Neural cell (in vitro differentiated cells): ENCODE measurements at regions not wholly inside any gene's neighbourhood (a gene's known extent, or its start where the extent isn't known, plus 50 kb on each side); places are given as distances from the start of the nearest gene placed in this dataset.

Experiments
- H2AFZ ChIP-seq: fragments of 200-600, 300-800 bp; sonication (generic), shearing (Covaris generic); 2 replicates; pipeline ENCODE4 v1.6.0; 2014; ENCODE audit warnings: low read depth, mild to moderate bottlenecking, antibody characterized with exemption, low read length, moderate library complexity
- H3F3A ChIP-seq: fragments of 200-600 bp; shearing (Covaris generic); 2 replicates; pipeline ENCODE4 v1.6.1; 2016; ENCODE audit warnings: mild to moderate bottlenecking, moderate library complexity, mixed read lengths, antibody characterized with exemption, low read length; ENCODE audit not compliant: insufficient read depth, poor library complexity, severe bottlenecking
- H3K27ac ChIP-seq: fragments of 200-600, 300-800 bp; sonication (generic), shearing (Covaris generic); 2 replicates; pipeline ENCODE4 v1.5.1; 2014; ENCODE audit warnings: mild to moderate bottlenecking, low read length, moderate library complexity
- H3K27me3 ChIP-seq: fragments of 300-800, 200-600 bp; sonication (generic), shearing (Covaris generic); 2 replicates; pipeline ENCODE4 v1.6.0; 2014; ENCODE audit warnings: mild to moderate bottlenecking, low read depth, low read length, moderate library complexity; ENCODE audit not compliant: insufficient read depth
- H3K36me3 ChIP-seq: fragments of 300-800, 200-600 bp; sonication (generic), shearing (Covaris generic); 2 replicates; pipeline ENCODE4 v1.5.1; 2014; ENCODE audit warnings: mild to moderate bottlenecking, antibody characterized with exemption, low read length, moderate library complexity; ENCODE audit not compliant: insufficient read depth
- H3K4me2 ChIP-seq: fragments of 300-800, 200-600 bp; sonication (generic), shearing (Covaris generic); 2 replicates; pipeline ENCODE4 v1.6.0; 2014; ENCODE audit warnings: mild to moderate bottlenecking, low read length
- H3K4me3 ChIP-seq: fragments of 300-800, 200-600 bp; sonication (generic), shearing (Covaris generic); 2 replicates; pipeline ENCODE4 v1.5.1; 2014; ENCODE audit warnings: mild to moderate bottlenecking, low read length, moderate library complexity
- H3K79me2 ChIP-seq: fragments of 200-600 bp; shearing (Covaris generic); replicated peaks from 2 replicates; pipeline ENCODE4 v1.6.0; 2014; ENCODE audit warnings: mild to moderate bottlenecking, low read length, moderate library complexity; ENCODE audit not compliant: insufficient read depth
- H3K9ac ChIP-seq: fragments of 300-800, 200-600 bp; sonication (generic), shearing (Covaris generic); 2 replicates; pipeline ENCODE4 v1.6.1; 2016; ENCODE audit warnings: mild to moderate bottlenecking, low read length, mixed read lengths
- H3K9me2 ChIP-seq: fragments of 200-600 bp; shearing (Covaris generic); 2 replicates; pipeline ENCODE4 v1.6.1; 2016; ENCODE audit warnings: mild to moderate bottlenecking, low read length, mixed read lengths; ENCODE audit not compliant: insufficient read depth
- H3K9me3 ChIP-seq: fragments of 200-600, 300-800 bp; sonication (generic), shearing (Covaris generic); 2 replicates; pipeline ENCODE4 v1.6.1; 2016; ENCODE audit warnings: mild to moderate bottlenecking, mixed run types, low read length, moderate library complexity, mixed read lengths
- H4K20me1 ChIP-seq: fragments of 200-600 bp; shearing (Covaris generic); 2 replicates; pipeline ENCODE4 v1.6.1; 2016; ENCODE audit warnings: mild to moderate bottlenecking, mixed run types; ENCODE audit not compliant: insufficient read depth
- CTCF ChIP-seq: fragments of 450-650 bp; IDR thresholded peaks from 2 replicates; pipeline ENCODE4 v1.5.1; 2014; ENCODE audit warnings: antibody characterized with exemption, mild to moderate bottlenecking, moderate library complexity; ENCODE audit not compliant: poor library complexity, severe bottlenecking
- EP300 ChIP-seq: fragments of 450-650 bp; conservative IDR thresholded peaks from 2 replicates; pipeline ENCODE4 v1.6.1; 2014; ENCODE audit warnings: antibody characterized with exemption, mild to moderate bottlenecking, moderate library complexity; ENCODE audit not compliant: poor library complexity, severe bottlenecking
- EZH2 ChIP-seq: fragments of 200-600, 300-800 bp; shearing (Covaris generic), sonication (generic); IDR thresholded peaks from 2 replicates; pipeline ENCODE4 v1.6.1; 2014; ENCODE audit warnings: antibody characterized with exemption, low read length, borderline replicate concordance, mild to moderate bottlenecking; ENCODE audit not compliant: insufficient read depth, poor library complexity, severe bottlenecking
- MXI1 ChIP-seq: fragments of 450-650 bp; conservative IDR thresholded peaks from 2 replicates; pipeline ENCODE4 v1.6.1; 2014; ENCODE audit warnings: antibody characterized with exemption, mild to moderate bottlenecking; ENCODE audit not compliant: poor library complexity, severe bottlenecking
- POLR2AphosphoS5 ChIP-seq: IDR thresholded peaks from 2 replicates; pipeline ENCODE4 v1.6.1; 2012
- RAD21 ChIP-seq: fragments of 450-650 bp; conservative IDR thresholded peaks from 2 replicates; pipeline ENCODE4 v1.6.1; 2014; ENCODE audit warnings: antibody characterized with exemption, mild to moderate bottlenecking, moderate library complexity
- REST ChIP-seq: IDR thresholded peaks from 2 replicates; pipeline ENCODE4 v1.6.1; 2012; ENCODE audit warnings: borderline replicate concordance
- SMC3 ChIP-seq: fragments of 450-650 bp; conservative IDR thresholded peaks from 2 replicates; pipeline ENCODE4 v1.6.1; 2014; ENCODE audit warnings: antibody characterized with exemption, mild to moderate bottlenecking, moderate library complexity; ENCODE audit not compliant: poor library complexity
- TAF1 ChIP-seq: IDR thresholded peaks from 2 replicates; pipeline ENCODE4 v1.6.1; 2012; ENCODE audit warnings: low read depth

- Histone ChIP-seq H3K79me2 (no peaks in the 10 kb centered on the region), H3K27ac (no peak overlapping the region)
These were observed 111.6 kb downstream of the GOSR1 start for GRCh38 chr17:30588798-30589247.

DNA sequence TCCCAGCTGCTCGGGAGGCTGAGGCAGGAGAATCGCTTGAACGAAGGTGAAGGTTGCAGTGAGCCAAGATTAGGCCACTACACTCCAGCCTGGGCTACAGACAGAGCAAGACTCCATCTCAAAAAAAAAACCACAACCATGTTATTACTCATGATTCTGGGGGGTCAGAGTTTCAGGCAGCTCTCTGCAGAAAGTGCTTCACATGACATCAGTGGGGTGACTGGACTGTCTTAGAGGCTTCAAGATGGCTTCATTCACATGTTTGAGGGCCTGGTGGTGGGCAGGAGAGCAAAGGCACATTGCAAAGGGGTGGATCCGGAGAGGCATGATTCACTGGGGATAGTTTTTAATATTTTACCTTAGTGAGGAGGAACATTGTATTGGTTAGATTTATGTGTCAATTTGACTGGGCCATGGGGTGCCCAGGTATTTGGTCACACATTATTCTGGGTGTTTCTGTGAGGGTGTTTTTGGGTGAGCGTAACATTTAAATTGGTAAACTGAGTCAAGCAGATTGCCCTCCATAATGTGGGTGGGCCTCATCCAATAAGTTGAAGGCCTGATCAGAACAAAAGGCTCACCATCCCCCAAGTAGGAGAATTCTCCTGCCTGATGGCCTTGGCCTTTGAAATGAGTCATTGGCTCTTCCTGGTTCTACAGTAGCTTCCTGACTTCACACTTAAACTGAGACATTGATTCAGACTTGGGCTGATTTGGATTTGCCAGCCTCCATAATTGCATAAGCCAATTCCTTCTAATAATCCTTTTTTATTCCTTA lies 109.8 kb downstream of the GOSR1 start:
- Histone ChIP-seq H3K9me3 (no peaks in the 10 kb centered on the region), H3K4me2 (no peak overlapping the region), H2AFZ (no peak overlapping the region), H3K4me3 (no peak overlapping the region), H3K27ac (no peak overlapping the region), H3K79me2 (no peaks in the 10 kb centered on the region), H4K20me1 (no peaks in the 10 kb centered on the region), H3F3A (no peaks in the 10 kb centered on the region), H3K27me3 (no peaks in the 10 kb centered on the region), H3K36me3 (no peaks in the 10 kb centered on the region), H3K9me2 (no peaks in the 10 kb centered on the region), H3K9ac (no peak overlapping the region)
- no peak for TF ChIP-seq CTCF
- no peak for TF ChIP-seq MXI1
- TF ChIP-seq EP300, result no peak

More at GRCh38 chr17:30588798-30589247, 111.6 kb downstream of the GOSR1 start:
- Histone ChIP-seq H3K36me3 (no peaks in the 10 kb centered on the region), H3K9ac (no peak overlapping the region), H3K27me3 (no peaks in the 10 kb centered on the region), H3K4me3 (no peak overlapping the region), H3K4me2 (no peak overlapping the region), H2AFZ (no peak overlapping the region), H4K20me1 (no peaks in the 10 kb centered on the region), H3F3A (no peaks in the 10 kb centered on the region), H3K9me2 (no peaks in the 10 kb centered on the region), H3K9me3 (no peaks in the 10 kb centered on the region)
- TF ChIP-seq MXI1 (no peak), POLR2AphosphoS5 (no peak), EZH2 (no peak), EP300 (no peak), CTCF (no peak), REST (no peak), TAF1 (no peak), SMC3 (no peak), RAD21 (no peak)
